Breast epithelium (tissue), 4 donors: ENCODE measurements at regions not wholly inside any gene's neighbourhood (a gene's known extent, or its start where the extent isn't known, plus 50 kb on each side); places are given as distances from the start of the nearest gene placed in this dataset.

Experiments used
- DNase-seq, 2 donors: peaks; one replicate each; pipeline ENCODE4 v3.0.0-alpha.2; 2019; ENCODE audit warnings: low spot score in 2 of 2
- H3K27ac ChIP-seq, 2 donors: fragments of 200-600 bp; sonication (generic) in 1 of 2; one replicate each; pipeline ENCODE4 v1.5.1; 2016 to 2019; ENCODE audit warnings: mild to moderate bottlenecking in 1 of 2
- H3K27me3 ChIP-seq, 2 donors: fragments of 200-600 bp; sonication (generic) in 1 of 2; one replicate each; pipeline versions ENCODE4 v1.5.1 to v1.6.0; 2017 to 2019; ENCODE audit warnings: control low read depth in 1 of 2, mild to moderate bottlenecking in 1 of 2
- H3K36me3 ChIP-seq: fragments of 200-600 bp; one replicate; pipeline ENCODE4 v1.5.1; 2019
- H3K4me1 ChIP-seq, 2 donors: fragments of 200-600 bp; sonication (generic); one replicate each; pipeline ENCODE4 v1.5.1; 2016 to 2019; ENCODE audit warnings: control low read depth in 1 of 2
- H3K4me3 ChIP-seq, 3 donors: fragments of 200-600 bp; sonication (generic); 1 replicate in 2 of 3; 2 replicates in 1 of 3; pipeline ENCODE4 v1.5.1; 2016 to 2019; ENCODE audit warnings: mild to moderate bottlenecking in 3 of 3, moderate library complexity in 2 of 3
- H3K9me3 ChIP-seq, 2 donors: fragments of 200-600 bp; sonication (generic) in 1 of 2; one replicate each; pipeline ENCODE4 v1.5.1; 2016 to 2019; ENCODE audit warnings: control low read depth in 1 of 2
- CTCF ChIP-seq, 3 donors: fragments of 450-650 bp; IDR thresholded peaks; one replicate each; pipeline ENCODE4 v1.5.1; 2016 to 2017; ENCODE audit warnings: antibody characterized with exemption in 3 of 3, mild to moderate bottlenecking in 3 of 3, moderate library complexity in 3 of 3
- POLR2A ChIP-seq: fragments of 450-650 bp; IDR thresholded peaks from one replicate; pipeline ENCODE4 v1.6.1; 2016; ENCODE audit warnings: antibody characterized with exemption, mild to moderate bottlenecking, moderate library complexity
- POLR2AphosphoS5 ChIP-seq, 3 donors: sonication (generic); formaldehyde crosslinking; IDR thresholded peaks; one replicate each; pipeline ENCODE4 v1.6.1; 2017; ENCODE audit warnings: antibody characterized with exemption in 3 of 3
- intact Hi-C: fragments of 100-400 bp; cut with DNase I; formaldehyde crosslinking; loops from one replicate; pipeline ENCODE4 v1.15.1; 2023; ENCODE audit warnings: low total_unique reads

GRCh38 chr6:139438775-139439174, 64.3 kb upstream of the CITED2 start:
- no peak for TF ChIP-seq POLR2AphosphoS5 (IDR thresholded peaks at IDR 0.05)
- no peak for TF ChIP-seq POLR2A
- no peak for TF ChIP-seq CTCF (IDR thresholded peaks at IDR 0.05)
- intact Hi-C loops, result no loop called here
- no peak for DNase-seq
- no peak overlapping the region for H3K27ac ChIP-seq
- no peaks in the 10 kb centered on the region for H3K27me3 ChIP-seq
- no peak overlapping the region for H3K4me3 ChIP-seq
- no peaks in the 10 kb centered on the region for H3K4me1 ChIP-seq
- H3K9me3 ChIP-seq, result no peaks in the 10 kb centered on the region
- H3K36me3 ChIP-seq, result no peaks in the 10 kb centered on the region

GRCh38 chr6:139436957-139437348, 62.5 kb upstream of the CITED2 start:
- peak overlapping the region; percentile 60 to 73 for H3K27ac ChIP-seq
- no peak overlapping the region for H3K4me3 ChIP-seq

GRCh38 chr6:139436200-139436956, 61.9 kb upstream of the CITED2 start:
- Histone ChIP-seq H3K9me3 (peaks cover 0 to 7% of the 10 kb centered on the region in 2 donors), H3K4me3 (no peak overlapping the region), H3K4me1 (no peaks in the 10 kb centered on the region), H3K36me3 (no peaks in the 10 kb centered on the region), H3K27me3 (no peaks in the 10 kb centered on the region), H3K27ac (peak overlapping the region; percentile 60 to 73)
- intact Hi-C loops, result no loop called here
- peak; percentile 77 to 88 for DNase-seq
- TF ChIP-seq CTCF (IDR thresholded peaks at IDR 0.05) (no peak), POLR2A (no peak), POLR2AphosphoS5 (IDR thresholded peaks at IDR 0.05) (peak in 1 of 3 donors; percentile 14)

More at GRCh38 chr6:139436957-139437348, 62.5 kb upstream of the CITED2 start:
- no peaks in the 10 kb centered on the region for H3K4me1 ChIP-seq
- DNase-seq, result peak; percentile 49 to 55
- H3K36me3 ChIP-seq, result no peaks in the 10 kb centered on the region
- peaks cover 0 to under 1% of the 10 kb centered on the region in 2 donors for H3K9me3 ChIP-seq
- TF ChIP-seq CTCF (IDR thresholded peaks at IDR 0.05) (no peak), POLR2AphosphoS5 (IDR thresholded peaks at IDR 0.05) (no peak), POLR2A (no peak)
- H3K27me3 ChIP-seq, result no peaks in the 10 kb centered on the region
- intact Hi-C loops, result no loop called here

GRCh38 chr6:139433631-139434419, 59.4 kb upstream of the CITED2 start:
- H3K4me3 ChIP-seq, result no peak overlapping the region
- peaks cover 0 to 8% of the 10 kb centered on the region in 2 donors for H3K9me3 ChIP-seq
- no peak for TF ChIP-seq POLR2AphosphoS5 (IDR thresholded peaks at IDR 0.05)
- TF ChIP-seq POLR2A, result no peak
- TF ChIP-seq CTCF (IDR thresholded peaks at IDR 0.05), result no peak
- H3K36me3 ChIP-seq, result no peaks in the 10 kb centered on the region
- H3K4me1 ChIP-seq, result no peaks in the 10 kb centered on the region
- no peaks in the 10 kb centered on the region for H3K27me3 ChIP-seq
- intact Hi-C loops, result no loop called here
- no peak for DNase-seq
- H3K27ac ChIP-seq, result peak overlapping the region in 1 of 2 donors; percentile 17

GRCh38 chr6:139431602-139431956, 57.1 kb upstream of the CITED2 start:
- TF ChIP-seq POLR2AphosphoS5 (IDR thresholded peaks at IDR 0.05) (no peak), POLR2A (no peak), CTCF (IDR thresholded peaks at IDR 0.05) (no peak)
- Histone ChIP-seq H3K4me1 (no peaks in the 10 kb centered on the region), H3K9me3 (peaks cover 0 to 8% of the 10 kb centered on the region in 2 donors), H3K27ac (no peak overlapping the region), H3K27me3 (no peaks in the 10 kb centered on the region), H3K4me3 (no peak overlapping the region), H3K36me3 (no peaks in the 10 kb centered on the region)
- no peak for DNase-seq
- intact Hi-C loops, result no loop called here
